Type B pancreatic cell (in vitro differentiated cells): ENCODE measurements at regions not wholly inside any gene's neighbourhood (a gene's known extent, or its start where the extent isn't known, plus 50 kb on each side); places are given as distances from the start of the nearest gene placed in this dataset.

ENCODE experiments used
- DNase-seq: peaks from one replicate; pipeline ENCODE4 v3.0.0; 2021; ENCODE audit warnings: mixed read lengths; ENCODE audit not compliant: unreplicated experiment; ENCODE audit errors: extremely low spot score
- H3K27ac Mint-ChIP-seq: 2 replicates; pipeline ENCODE4 v1.8.0; 2021; ENCODE audit warnings: mild to moderate bottlenecking, mixed read lengths
- H3K27me3 Mint-ChIP-seq: 2 replicates; pipeline ENCODE4 v1.8.0; 2021; ENCODE audit warnings: mixed read lengths
- H3K36me3 Mint-ChIP-seq: 2 replicates; pipeline ENCODE4 v1.8.0; 2021; ENCODE audit warnings: mixed read lengths
- H3K4me1 Mint-ChIP-seq: one replicate; pipeline ENCODE4 v1.8.0; 2021; ENCODE audit warnings: mixed read lengths; ENCODE audit not compliant: unreplicated experiment
- H3K4me3 Mint-ChIP-seq: 2 replicates; pipeline ENCODE4 v1.8.0; 2021; ENCODE audit warnings: mild to moderate bottlenecking, mixed read lengths
- H3K9me3 Mint-ChIP-seq: 2 replicates; pipeline ENCODE4 v1.8.0; 2021; ENCODE audit warnings: mixed read lengths
- CTCF ChIP-seq: fragments of 200-600 bp; sonication (generic); conservative IDR thresholded peaks from 2 replicates; pipeline ENCODE4 v1.5.0; 2021; ENCODE audit warnings: antibody characterized with exemption, mild to moderate bottlenecking

- H3K4me3 Mint-ChIP-seq: no peak overlapping the region
- peaks cover 8% of the 10 kb centered on the region for H3K4me1 Mint-ChIP-seq
- DNase-seq: no peak
- H3K36me3 Mint-ChIP-seq: no peaks in the 10 kb centered on the region
- TF ChIP-seq CTCF: no peak
- H3K9me3 Mint-ChIP-seq: no peaks in the 10 kb centered on the region
- no peak overlapping the region for H3K27ac Mint-ChIP-seq
- peaks cover 64% of the 10 kb centered on the region for H3K27me3 Mint-ChIP-seq
These were observed 184.4 kb upstream of the FOXF1 start for GRCh38 chr16:86325895-86326294.

GRCh38 chr16:86327321-86327720, 183.0 kb upstream of the FOXF1 start:
- Mint-ChIP-seq H3K9me3 (no peaks in the 10 kb centered on the region), H3K4me1 (peaks cover 3% of the 10 kb centered on the region), H3K36me3 (no peaks in the 10 kb centered on the region), H3K27ac (no peak overlapping the region), H3K4me3 (no peak overlapping the region), H3K27me3 (peaks cover 67% of the 10 kb centered on the region)
- no peak for TF ChIP-seq CTCF
- no peak for DNase-seq

- no peaks in the 10 kb centered on the region for H3K36me3 Mint-ChIP-seq
- H3K9me3 Mint-ChIP-seq: no peaks in the 10 kb centered on the region
- no peak for TF ChIP-seq CTCF
- H3K4me1 Mint-ChIP-seq: no peaks in the 10 kb centered on the region
- DNase-seq: no peak
- H3K4me3 Mint-ChIP-seq: no peak overlapping the region
- H3K27ac Mint-ChIP-seq: no peak overlapping the region
- peaks cover 65% of the 10 kb centered on the region for H3K27me3 Mint-ChIP-seq
These were observed 179.4 kb upstream of the FOXF1 start for GRCh38 chr16:86330906-86331305.

- no peak for TF ChIP-seq CTCF
- no peak for DNase-seq
- Mint-ChIP-seq H3K36me3 (no peaks in the 10 kb centered on the region), H3K27me3 (peaks cover 64% of the 10 kb centered on the region), H3K27ac (no peak overlapping the region), H3K4me1 (no peaks in the 10 kb centered on the region), H3K9me3 (no peaks in the 10 kb centered on the region), H3K4me3 (no peak overlapping the region)
These were observed 176.2 kb upstream of the FOXF1 start for GRCh38 chr16:86334079-86334635.

- H3K4me1 Mint-ChIP-seq: no peaks in the 10 kb centered on the region
- TF ChIP-seq CTCF: no peak
These were observed 174.8 kb upstream of the FOXF1 start for GRCh38 chr16:86335266-86336172.

More at GRCh38 chr16:86335266-86336172, 174.8 kb upstream of the FOXF1 start:
- DNase-seq: no peak
- H3K4me3 Mint-ChIP-seq: no peak overlapping the region
- H3K36me3 Mint-ChIP-seq: no peaks in the 10 kb centered on the region
- H3K27me3 Mint-ChIP-seq: peaks cover 68% of the 10 kb centered on the region
- no peak overlapping the region for H3K27ac Mint-ChIP-seq
- no peaks in the 10 kb centered on the region for H3K9me3 Mint-ChIP-seq
